OCI-LY1 (cell line): ENCODE measurements at regions not wholly inside any gene's neighbourhood (a gene's known extent, or its start where the extent isn't known, plus 50 kb on each side); places are given as distances from the start of the nearest gene placed in this dataset.

Experiments
- EZH2 ChIP-seq: fragments of 200-600 bp; sonication (generic), shearing (Covaris generic); IDR thresholded peaks from 2 replicates; pipeline ENCODE4 v1.8.0; 2017; ENCODE audit warnings: borderline replicate concordance, mixed run types, mild to moderate bottlenecking, antibody characterized with exemption, low read length, moderate library complexity, mixed read lengths
- TF ChIP-seq, protein P1 (sequence below): fragments of 200-600 bp; sonication (generic), shearing (Covaris generic); IDR thresholded peaks from 2 replicates; pipeline ENCODE4 v1.5.1; 2017; ENCODE audit warnings: mild to moderate bottlenecking, antibody characterized with exemption, low read length, moderate library complexity, mixed read lengths

DNA sequence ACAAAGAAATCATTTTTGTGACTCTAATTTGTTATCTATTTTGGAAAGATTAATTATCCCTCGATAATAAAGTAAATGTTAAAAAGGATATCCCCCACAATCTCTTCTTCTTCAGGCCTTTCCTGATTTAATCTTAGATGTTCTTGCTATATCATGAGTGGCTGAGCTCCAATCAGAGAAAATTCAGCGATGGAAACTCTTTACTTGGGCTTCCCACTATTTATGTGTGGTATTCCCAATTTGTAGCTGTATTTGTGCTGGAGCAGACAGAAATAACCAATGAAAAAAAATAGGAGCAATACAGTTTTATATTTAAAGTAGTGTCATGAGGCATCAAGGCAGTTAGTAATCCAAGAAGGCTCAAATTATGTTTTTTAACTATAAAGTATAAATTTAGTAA lies 539.1 kb downstream of the PRKD1 start:
- TF ChIP-seq EZH2 = no peak
- TF ChIP-seq, protein P1, sequence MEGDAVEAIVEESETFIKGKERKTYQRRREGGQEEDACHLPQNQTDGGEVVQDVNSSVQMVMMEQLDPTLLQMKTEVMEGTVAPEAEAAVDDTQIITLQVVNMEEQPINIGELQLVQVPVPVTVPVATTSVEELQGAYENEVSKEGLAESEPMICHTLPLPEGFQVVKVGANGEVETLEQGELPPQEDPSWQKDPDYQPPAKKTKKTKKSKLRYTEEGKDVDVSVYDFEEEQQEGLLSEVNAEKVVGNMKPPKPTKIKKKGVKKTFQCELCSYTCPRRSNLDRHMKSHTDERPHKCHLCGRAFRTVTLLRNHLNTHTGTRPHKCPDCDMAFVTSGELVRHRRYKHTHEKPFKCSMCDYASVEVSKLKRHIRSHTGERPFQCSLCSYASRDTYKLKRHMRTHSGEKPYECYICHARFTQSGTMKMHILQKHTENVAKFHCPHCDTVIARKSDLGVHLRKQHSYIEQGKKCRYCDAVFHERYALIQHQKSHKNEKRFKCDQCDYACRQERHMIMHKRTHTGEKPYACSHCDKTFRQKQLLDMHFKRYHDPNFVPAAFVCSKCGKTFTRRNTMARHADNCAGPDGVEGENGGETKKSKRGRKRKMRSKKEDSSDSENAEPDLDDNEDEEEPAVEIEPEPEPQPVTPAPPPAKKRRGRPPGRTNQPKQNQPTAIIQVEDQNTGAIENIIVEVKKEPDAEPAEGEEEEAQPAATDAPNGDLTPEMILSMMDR = no peak
